Neural cell (in vitro differentiated cells): ENCODE measurements at regions not wholly inside any gene's neighbourhood (a gene's known extent, or its start where the extent isn't known, plus 50 kb on each side); places are given as distances from the start of the nearest gene placed in this dataset.

Experiments used
- EP300 ChIP-seq: fragments of 450-650 bp; conservative IDR thresholded peaks from 2 replicates; pipeline ENCODE4 v1.6.1; 2014; ENCODE audit warnings: antibody characterized with exemption, mild to moderate bottlenecking, moderate library complexity; ENCODE audit not compliant: poor library complexity, severe bottlenecking
- EZH2 ChIP-seq: fragments of 200-600, 300-800 bp; shearing (Covaris generic), sonication (generic); IDR thresholded peaks from 2 replicates; pipeline ENCODE4 v1.6.1; 2014; ENCODE audit warnings: antibody characterized with exemption, low read length, borderline replicate concordance, mild to moderate bottlenecking; ENCODE audit not compliant: insufficient read depth, poor library complexity, severe bottlenecking
- MXI1 ChIP-seq: fragments of 450-650 bp; conservative IDR thresholded peaks from 2 replicates; pipeline ENCODE4 v1.6.1; 2014; ENCODE audit warnings: antibody characterized with exemption, mild to moderate bottlenecking; ENCODE audit not compliant: poor library complexity, severe bottlenecking
- POLR2AphosphoS5 ChIP-seq: IDR thresholded peaks from 2 replicates; pipeline ENCODE4 v1.6.1; 2012
- RAD21 ChIP-seq: fragments of 450-650 bp; conservative IDR thresholded peaks from 2 replicates; pipeline ENCODE4 v1.6.1; 2014; ENCODE audit warnings: antibody characterized with exemption, mild to moderate bottlenecking, moderate library complexity
- SMC3 ChIP-seq: fragments of 450-650 bp; conservative IDR thresholded peaks from 2 replicates; pipeline ENCODE4 v1.6.1; 2014; ENCODE audit warnings: antibody characterized with exemption, mild to moderate bottlenecking, moderate library complexity; ENCODE audit not compliant: poor library complexity
- TAF1 ChIP-seq: IDR thresholded peaks from 2 replicates; pipeline ENCODE4 v1.6.1; 2012; ENCODE audit warnings: low read depth
- TF ChIP-seq, protein P1 (sequence below): fragments of 450-650 bp; IDR thresholded peaks from 2 replicates; pipeline ENCODE4 v1.5.1; 2014; ENCODE audit warnings: antibody characterized with exemption, mild to moderate bottlenecking, moderate library complexity; ENCODE audit not compliant: poor library complexity, severe bottlenecking
- TF ChIP-seq, protein P2 (sequence below): IDR thresholded peaks from 2 replicates; pipeline ENCODE4 v1.6.1; 2012; ENCODE audit warnings: borderline replicate concordance

DNA sequence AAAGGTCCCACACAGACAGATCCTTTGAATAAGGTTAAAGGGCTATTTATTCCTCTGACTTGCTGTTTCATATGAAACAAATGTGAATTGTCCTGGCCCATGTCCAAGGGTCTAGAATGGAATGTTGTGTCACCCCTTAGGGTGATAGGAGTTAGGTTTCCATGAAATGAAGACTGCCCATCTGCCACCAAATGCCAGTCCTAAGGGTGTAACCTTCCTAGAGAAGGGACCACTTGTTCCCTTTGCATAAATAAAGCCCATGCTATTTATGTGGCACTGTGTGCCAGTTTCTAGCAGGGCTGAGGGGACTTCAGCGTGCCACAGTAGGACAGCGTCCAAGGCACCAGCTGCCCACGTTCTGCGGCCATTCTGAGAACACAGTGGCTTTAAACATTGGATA lies 171.3 kb downstream of the ABCA8 start:
- TF ChIP-seq, protein P1, sequence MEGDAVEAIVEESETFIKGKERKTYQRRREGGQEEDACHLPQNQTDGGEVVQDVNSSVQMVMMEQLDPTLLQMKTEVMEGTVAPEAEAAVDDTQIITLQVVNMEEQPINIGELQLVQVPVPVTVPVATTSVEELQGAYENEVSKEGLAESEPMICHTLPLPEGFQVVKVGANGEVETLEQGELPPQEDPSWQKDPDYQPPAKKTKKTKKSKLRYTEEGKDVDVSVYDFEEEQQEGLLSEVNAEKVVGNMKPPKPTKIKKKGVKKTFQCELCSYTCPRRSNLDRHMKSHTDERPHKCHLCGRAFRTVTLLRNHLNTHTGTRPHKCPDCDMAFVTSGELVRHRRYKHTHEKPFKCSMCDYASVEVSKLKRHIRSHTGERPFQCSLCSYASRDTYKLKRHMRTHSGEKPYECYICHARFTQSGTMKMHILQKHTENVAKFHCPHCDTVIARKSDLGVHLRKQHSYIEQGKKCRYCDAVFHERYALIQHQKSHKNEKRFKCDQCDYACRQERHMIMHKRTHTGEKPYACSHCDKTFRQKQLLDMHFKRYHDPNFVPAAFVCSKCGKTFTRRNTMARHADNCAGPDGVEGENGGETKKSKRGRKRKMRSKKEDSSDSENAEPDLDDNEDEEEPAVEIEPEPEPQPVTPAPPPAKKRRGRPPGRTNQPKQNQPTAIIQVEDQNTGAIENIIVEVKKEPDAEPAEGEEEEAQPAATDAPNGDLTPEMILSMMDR: no peak
- TF ChIP-seq, protein P2, sequence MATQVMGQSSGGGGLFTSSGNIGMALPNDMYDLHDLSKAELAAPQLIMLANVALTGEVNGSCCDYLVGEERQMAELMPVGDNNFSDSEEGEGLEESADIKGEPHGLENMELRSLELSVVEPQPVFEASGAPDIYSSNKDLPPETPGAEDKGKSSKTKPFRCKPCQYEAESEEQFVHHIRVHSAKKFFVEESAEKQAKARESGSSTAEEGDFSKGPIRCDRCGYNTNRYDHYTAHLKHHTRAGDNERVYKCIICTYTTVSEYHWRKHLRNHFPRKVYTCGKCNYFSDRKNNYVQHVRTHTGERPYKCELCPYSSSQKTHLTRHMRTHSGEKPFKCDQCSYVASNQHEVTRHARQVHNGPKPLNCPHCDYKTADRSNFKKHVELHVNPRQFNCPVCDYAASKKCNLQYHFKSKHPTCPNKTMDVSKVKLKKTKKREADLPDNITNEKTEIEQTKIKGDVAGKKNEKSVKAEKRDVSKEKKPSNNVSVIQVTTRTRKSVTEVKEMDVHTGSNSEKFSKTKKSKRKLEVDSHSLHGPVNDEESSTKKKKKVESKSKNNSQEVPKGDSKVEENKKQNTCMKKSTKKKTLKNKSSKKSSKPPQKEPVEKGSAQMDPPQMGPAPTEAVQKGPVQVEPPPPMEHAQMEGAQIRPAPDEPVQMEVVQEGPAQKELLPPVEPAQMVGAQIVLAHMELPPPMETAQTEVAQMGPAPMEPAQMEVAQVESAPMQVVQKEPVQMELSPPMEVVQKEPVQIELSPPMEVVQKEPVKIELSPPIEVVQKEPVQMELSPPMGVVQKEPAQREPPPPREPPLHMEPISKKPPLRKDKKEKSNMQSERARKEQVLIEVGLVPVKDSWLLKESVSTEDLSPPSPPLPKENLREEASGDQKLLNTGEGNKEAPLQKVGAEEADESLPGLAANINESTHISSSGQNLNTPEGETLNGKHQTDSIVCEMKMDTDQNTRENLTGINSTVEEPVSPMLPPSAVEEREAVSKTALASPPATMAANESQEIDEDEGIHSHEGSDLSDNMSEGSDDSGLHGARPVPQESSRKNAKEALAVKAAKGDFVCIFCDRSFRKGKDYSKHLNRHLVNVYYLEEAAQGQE: no peak
- TF ChIP-seq EP300 (no peak), SMC3 (no peak), TAF1 (no peak), POLR2AphosphoS5 (no peak), EZH2 (no peak), MXI1 (no peak), RAD21 (no peak)
